Stimulated activated CD8-positive, alpha-beta memory T cell treated with anti-CD3 and anti-CD28 coated beads, Interleukin-7, amount 100 ng/mL, for 48 hours (primary cell): ENCODE measurements at regions not wholly inside any gene's neighbourhood (a gene's known extent, or its start where the extent isn't known, plus 50 kb on each side); places are given as distances from the start of the nearest gene placed in this dataset.
"Not testable (repeated sequence)": the region's sequence is repeated elsewhere in the genome, so short reads cannot be mapped to it uniquely, and the experiment has no call there.

Source experiments
- DNase-seq, 2 donors: peaks; one replicate each; pipeline ENCODE4 v3.0.0-alpha.2; 2020; ENCODE audit warnings: low read depth in 1 of 2; ENCODE audit errors: extremely low read depth in 1 of 2

- no peak for DNase-seq
These were observed 289.7 kb upstream of the DNAJC19 start for GRCh38 chr3:181279239-181279565.

DNA sequence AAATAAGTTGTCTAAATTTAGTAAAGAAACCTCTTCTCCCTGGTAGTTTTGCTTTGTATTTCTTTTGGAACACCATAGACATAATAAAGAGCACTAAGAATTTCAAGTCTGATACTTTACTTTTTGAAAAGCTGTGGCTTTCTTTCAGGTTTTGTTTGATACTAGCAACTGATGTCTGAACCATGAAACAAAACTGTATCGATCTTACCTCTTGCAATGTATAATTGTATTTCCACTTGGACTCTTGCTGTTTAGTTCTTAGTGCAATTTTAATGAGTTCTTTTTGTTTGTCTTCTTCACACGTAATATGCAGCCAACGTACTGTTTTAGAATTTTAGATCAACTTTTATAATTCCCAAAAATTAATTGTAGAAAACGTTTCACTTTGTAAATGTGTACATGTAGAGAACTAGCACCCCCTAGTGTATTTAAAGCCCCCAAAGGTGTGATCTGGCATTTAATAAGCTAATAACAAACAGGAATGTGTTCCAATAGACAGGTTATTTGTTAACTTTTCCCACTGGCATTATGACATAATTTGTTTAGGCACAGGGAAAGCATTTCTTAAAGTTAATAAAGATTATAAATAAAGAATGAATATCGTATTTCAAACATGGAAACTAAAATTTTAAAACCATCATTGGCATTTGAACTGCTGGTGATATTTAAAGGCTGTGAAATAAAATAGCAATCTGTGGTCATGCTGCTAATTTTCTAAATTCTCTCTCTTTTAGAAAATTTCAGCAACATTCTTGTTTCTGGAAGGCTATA, 289.1 kb upstream of the DNAJC19 start:
- DNase-seq = no peak

DNA sequence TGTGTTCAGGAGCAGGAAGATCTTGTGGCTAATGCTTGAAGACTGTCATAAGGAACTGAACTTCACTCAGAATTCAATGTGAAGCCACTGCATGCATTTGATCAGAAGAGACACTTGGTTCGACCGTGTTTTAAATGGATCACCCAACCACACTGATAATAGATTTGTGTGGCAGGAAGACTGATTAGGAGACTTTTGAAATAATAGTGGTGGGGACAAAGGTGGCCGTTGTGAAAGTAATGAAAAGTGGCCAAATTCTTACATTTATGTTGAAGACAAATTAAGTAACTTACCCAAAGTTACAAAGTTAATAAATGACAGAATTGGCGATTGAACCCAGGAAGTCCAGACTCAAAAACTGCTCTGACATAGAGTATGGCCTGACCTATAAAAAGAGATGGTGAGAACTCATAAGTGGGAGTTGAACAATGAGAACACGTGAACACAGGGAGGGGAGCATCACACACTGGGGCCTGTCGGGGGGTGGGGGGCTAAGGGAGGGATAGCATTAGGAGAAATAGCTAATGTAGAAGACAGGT, 286.9 kb upstream of the DNAJC19 start:
- DNase-seq = no peak

DNA sequence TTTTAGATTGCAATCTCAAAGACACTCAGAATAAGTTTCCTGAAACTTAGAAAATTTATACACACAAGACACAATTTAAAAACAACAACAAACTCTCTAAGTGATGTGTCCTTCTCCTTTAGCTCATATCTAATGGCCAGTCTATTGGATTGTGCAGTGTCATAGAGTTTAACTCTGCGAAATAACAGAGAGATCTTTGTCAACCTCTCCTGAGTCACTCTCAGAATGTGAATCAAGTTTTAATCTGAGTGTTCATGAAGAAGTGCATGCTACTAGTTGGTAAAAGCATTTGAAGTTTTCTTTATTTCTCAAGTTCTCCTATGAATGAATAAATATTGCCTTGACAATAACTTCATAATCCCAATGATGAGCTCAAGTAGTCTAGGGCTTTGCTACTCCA, 284.5 kb upstream of the DNAJC19 start:
- no peak for DNase-seq

- DNase-seq = no peak
These were observed 277.8 kb upstream of the DNAJC19 start for GRCh38 chr3:181267312-181267711.

GRCh38 chr3:181265750-181266333, 276.3 kb upstream of the DNAJC19 start:
- no peak for DNase-seq

GRCh38 chr3:181264486-181264885, 274.9 kb upstream of the DNAJC19 start:
- DNase-seq = no peak

GRCh38 chr3:181253796-181254195, 264.3 kb upstream of the DNAJC19 start:
- DNase-seq = no peak

DNA sequence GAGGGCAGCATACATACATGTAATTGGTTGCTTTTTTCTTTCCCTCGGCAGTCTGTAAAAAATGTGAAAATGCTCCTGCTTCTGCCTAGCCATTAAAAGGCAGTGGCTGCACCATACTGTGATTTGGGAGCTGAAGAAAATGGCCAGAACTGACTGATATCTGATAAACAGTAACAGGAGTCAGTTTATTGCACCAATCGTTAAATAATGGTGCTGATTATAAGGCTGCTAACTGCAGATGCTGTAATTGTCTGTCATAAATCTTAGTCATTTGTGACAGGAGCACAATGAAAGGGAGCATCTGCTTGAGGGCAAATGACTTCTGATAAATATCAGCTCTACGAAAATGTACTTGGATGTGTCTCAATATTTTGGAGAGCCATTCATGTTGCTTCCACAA, 263.1 kb upstream of the DNAJC19 start:
- no peak for DNase-seq

DNA sequence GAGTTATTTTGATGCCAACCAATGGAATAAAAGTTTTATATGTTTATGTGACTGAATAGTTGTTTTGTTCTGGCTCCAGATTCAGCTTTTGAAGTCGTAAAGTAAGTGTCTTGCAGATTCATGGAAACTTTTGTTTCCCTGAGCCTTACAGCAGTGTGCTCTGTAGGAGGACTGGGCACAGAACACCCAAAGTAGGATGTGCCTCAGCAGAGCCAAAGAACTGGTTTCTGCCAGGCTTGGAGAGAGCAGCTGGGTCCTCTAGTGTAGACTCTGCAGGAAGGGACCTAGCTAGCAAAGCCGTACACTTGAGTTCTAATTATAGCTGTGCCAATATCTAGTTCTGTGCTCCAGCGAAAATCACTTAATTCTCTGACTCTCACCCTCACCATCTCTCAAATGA, 261.2 kb upstream of the DNAJC19 start:
- no peak for DNase-seq

DNA sequence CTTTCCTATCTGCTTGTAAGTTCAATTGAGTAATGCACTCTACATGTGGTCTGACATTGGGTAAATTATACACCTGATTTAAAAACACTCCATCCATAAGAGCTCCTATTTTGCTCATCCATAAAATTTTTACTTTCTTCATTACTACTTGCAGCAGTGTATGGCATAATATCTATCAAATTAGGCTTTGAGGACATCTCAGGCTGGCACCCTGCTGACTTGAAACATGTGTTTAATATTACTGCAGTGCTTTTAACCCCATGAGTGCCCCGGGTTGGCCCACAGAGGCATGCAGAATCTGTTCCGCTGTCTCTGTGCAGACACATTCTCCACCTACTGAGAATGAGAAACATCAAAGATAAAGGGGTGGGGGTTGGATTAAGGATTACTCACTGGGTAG, 249.9 kb upstream of the DNAJC19 start:
- DNase-seq = no peak

DNA sequence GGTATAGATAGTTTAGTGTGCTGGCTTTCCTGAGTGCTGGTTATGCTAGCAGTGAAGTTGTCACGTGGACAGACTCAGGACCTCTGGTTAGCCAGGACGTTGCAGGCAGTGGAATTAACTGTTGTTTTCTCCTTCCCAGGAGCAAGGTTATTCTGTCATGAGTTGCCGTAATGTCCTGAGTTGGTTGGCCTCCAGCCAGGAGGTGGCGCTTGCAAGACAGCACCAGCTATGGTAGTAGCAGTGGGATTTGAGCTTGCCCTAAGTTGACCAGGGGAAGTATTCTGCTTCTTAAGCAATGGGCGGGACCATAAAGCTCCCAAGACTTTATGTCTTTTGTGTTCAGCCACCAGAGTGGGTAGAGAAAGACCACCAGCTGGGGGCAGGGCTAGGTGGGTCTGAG, 240.7 kb upstream of the DNAJC19 start:
- no peak for DNase-seq

DNA sequence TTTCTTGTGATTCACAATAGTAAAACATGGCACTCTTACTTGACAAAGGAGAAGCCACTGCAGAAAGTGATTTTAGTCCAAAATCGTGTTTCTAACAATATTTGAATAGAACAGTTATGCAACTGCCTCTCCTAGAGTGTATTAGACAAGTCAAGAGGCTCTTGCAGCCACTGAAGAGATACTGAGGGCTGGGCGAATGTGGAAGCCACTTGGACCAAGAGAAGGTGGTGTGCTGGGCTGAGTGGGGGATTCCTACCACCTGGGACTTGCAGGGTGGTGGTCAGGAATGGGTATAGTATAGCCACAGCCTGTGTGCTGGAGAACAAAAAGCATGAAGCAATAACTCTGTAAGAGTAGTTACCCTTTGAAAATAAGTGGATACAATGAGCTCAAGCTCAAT, 223.8 kb upstream of the DNAJC19 start:
- no peak for DNase-seq

- DNase-seq = no peak
These were observed 222.7 kb upstream of the DNAJC19 start for GRCh38 chr3:181212271-181212670.

DNA sequence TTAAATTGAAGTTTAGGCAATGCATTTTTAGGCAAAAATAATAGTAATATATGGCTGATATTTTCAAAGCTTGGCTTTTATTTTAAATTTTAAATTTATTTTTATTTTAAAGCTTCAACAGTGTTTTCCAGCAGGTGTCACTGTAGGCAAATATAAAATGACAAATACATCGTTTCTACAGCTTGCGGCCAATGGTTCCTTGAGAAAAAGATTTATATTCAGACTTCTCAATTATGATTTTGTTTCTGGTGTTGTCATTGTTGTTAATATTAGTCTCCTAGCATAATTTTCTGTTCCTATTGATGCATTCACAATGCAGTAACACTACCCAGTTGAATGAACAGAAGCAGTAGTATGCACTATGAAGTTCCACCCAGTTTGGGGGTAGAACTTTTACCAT, 220.7 kb upstream of the DNAJC19 start:
- no peak for DNase-seq

- DNase-seq = no peak
These were observed 200.0 kb upstream of the DNAJC19 start for GRCh38 chr3:181189556-181189955.

DNA sequence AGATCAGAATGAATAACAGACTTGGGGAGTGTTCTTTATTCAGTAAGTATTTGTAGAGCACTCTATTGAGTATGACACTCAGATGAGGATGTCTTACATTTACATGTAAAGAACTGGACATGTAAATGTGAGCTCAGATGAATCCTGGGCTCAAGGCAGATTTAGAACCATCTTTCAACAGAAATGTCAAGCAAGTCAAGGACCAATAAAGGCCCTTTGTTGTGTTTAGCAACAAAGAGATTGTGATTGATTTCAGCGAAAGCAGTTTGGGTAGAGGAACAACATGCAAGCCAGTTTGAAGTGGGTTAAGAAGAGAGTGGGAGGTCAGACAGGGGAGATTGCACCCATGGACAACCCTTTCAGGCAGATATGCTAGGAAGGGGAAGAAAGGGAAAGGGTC, 194.2 kb upstream of the DNAJC19 start:
- DNase-seq = no peak

GRCh38 chr3:181183057-181183456, 193.5 kb upstream of the DNAJC19 start:
- DNase-seq = not testable (repeated sequence)

GRCh38 chr3:181178991-181179390, 189.5 kb upstream of the DNAJC19 start:
- no peak for DNase-seq

DNA sequence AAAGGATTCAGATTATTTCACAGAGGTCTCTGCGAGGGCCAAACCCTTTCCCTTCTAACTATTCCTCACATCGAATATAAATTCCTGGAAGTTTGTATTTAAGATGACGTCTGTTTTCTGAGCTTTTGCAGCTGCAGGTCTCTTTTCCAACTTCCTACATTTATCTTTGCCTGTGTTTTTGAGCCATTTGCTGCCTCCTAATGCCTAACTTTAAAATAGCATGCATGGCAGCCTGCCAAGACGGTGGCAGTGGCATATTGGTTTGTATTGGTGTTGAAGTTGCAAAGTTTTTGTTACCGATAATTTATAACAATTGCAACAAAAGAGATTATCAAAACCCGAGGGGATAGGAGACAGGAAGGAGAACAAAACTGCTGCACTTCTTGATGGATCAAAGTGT, 187.1 kb upstream of the DNAJC19 start:
- DNase-seq = peak in 1 of 2 donors; percentile 3

GRCh38 chr3:181174676-181175233, 185.2 kb upstream of the DNAJC19 start:
- no peak for DNase-seq

GRCh38 chr3:181174022-181174421, 184.5 kb upstream of the DNAJC19 start:
- DNase-seq = no peak
